Chondrocyte (in vitro differentiated cells): ENCODE measurements at regions not wholly inside any gene's neighbourhood (a gene's known extent, or its start where the extent isn't known, plus 50 kb on each side); places are given as distances from the start of the nearest gene placed in this dataset.

ENCODE experiments used
- DNase-seq: peaks from one replicate; pipeline ENCODE4 v3.0.0; 2021; ENCODE audit warnings: mixed read lengths, low spot score
- H3K27ac Mint-ChIP-seq: one replicate; pipeline ENCODE4 v1.8.0; 2021; ENCODE audit warnings: mild to moderate bottlenecking, moderate library complexity, mixed read lengths; ENCODE audit not compliant: unreplicated experiment
- H3K27me3 Mint-ChIP-seq: 2 replicates; pipeline ENCODE4 v1.8.0; 2021; ENCODE audit warnings: low read depth, mixed read lengths
- H3K36me3 Mint-ChIP-seq: 2 replicates; pipeline ENCODE4 v1.8.0; 2021; ENCODE audit warnings: low read depth, mixed read lengths
- H3K4me1 Mint-ChIP-seq: 2 replicates; pipeline ENCODE4 v1.8.0; 2021; ENCODE audit warnings: low read depth, mild to moderate bottlenecking, mixed read lengths
- H3K4me3 Mint-ChIP-seq: one replicate; pipeline ENCODE4 v1.8.0; 2021; ENCODE audit warnings: mild to moderate bottlenecking, moderate library complexity, mixed read lengths; ENCODE audit not compliant: unreplicated experiment
- H3K9me3 Mint-ChIP-seq: 2 replicates; pipeline ENCODE4 v1.8.0; 2021; ENCODE audit warnings: low read depth, mixed read lengths
- CTCF ChIP-seq: fragments of 200-600 bp; sonication (generic); IDR thresholded peaks from 2 replicates; pipeline ENCODE4 v1.5.0; 2021; ENCODE audit warnings: antibody characterized with exemption, mild to moderate bottlenecking, moderate library complexity

- DNase-seq: no peak
Measured at GRCh38 chr21:27614231-27614630, 647.3 kb upstream of the ADAMTS5 start.

GRCh38 chr21:27606422-27606821 is 639.5 kb upstream of the ADAMTS5 start:
- H3K4me3 Mint-ChIP-seq: no peak overlapping the region
- DNase-seq: no peak
- TF ChIP-seq CTCF: no peak
- H3K27me3 Mint-ChIP-seq: no peaks in the 10 kb centered on the region
- H3K27ac Mint-ChIP-seq: no peak overlapping the region
- no peaks in the 10 kb centered on the region for H3K36me3 Mint-ChIP-seq
- H3K4me1 Mint-ChIP-seq: no peaks in the 10 kb centered on the region
- peaks cover 15% of the 10 kb centered on the region for H3K9me3 Mint-ChIP-seq

More at GRCh38 chr21:27614231-27614630, 647.3 kb upstream of the ADAMTS5 start:
- Mint-ChIP-seq H3K27ac (no peak overlapping the region), H3K27me3 (no peaks in the 10 kb centered on the region), H3K4me1 (no peaks in the 10 kb centered on the region), H3K36me3 (peaks cover 2% of the 10 kb centered on the region), H3K4me3 (no peak overlapping the region), H3K9me3 (peaks cover 11% of the 10 kb centered on the region)
- no peak for TF ChIP-seq CTCF

GRCh38 chr21:27596196-27596595 is 629.3 kb upstream of the ADAMTS5 start:
- Mint-ChIP-seq H3K4me3 (no peak overlapping the region), H3K27me3 (no peaks in the 10 kb centered on the region), H3K36me3 (no peaks in the 10 kb centered on the region), H3K27ac (no peak overlapping the region), H3K9me3 (peaks cover 3% of the 10 kb centered on the region), H3K4me1 (peaks cover 15% of the 10 kb centered on the region)
- no peak for DNase-seq
- TF ChIP-seq CTCF: no peak

- no peaks in the 10 kb centered on the region for H3K36me3 Mint-ChIP-seq
- H3K27me3 Mint-ChIP-seq: no peaks in the 10 kb centered on the region
- peaks cover 3% of the 10 kb centered on the region for H3K9me3 Mint-ChIP-seq
- peaks cover 16% of the 10 kb centered on the region for H3K4me1 Mint-ChIP-seq
- H3K27ac Mint-ChIP-seq: no peak overlapping the region
- no peak for TF ChIP-seq CTCF
- no peak overlapping the region for H3K4me3 Mint-ChIP-seq
- no peak for DNase-seq
Measured at GRCh38 chr21:27595716-27596115, 628.8 kb upstream of the ADAMTS5 start.

GRCh38 chr21:27590271-27590670 is 623.4 kb upstream of the ADAMTS5 start:
- no peaks in the 10 kb centered on the region for H3K36me3 Mint-ChIP-seq
- no peak overlapping the region for H3K4me3 Mint-ChIP-seq
- no peaks in the 10 kb centered on the region for H3K9me3 Mint-ChIP-seq
- no peak for DNase-seq
- no peak overlapping the region for H3K27ac Mint-ChIP-seq
- no peak for TF ChIP-seq CTCF
- no peaks in the 10 kb centered on the region for H3K27me3 Mint-ChIP-seq
- H3K4me1 Mint-ChIP-seq: peaks cover 14% of the 10 kb centered on the region
